ENCODE measurements at regions not wholly inside any gene's neighbourhood (a gene's known extent, or its start where the extent isn't known, plus 50 kb on each side); places are given as distances from the start of the nearest gene placed in this dataset.

DNA sequence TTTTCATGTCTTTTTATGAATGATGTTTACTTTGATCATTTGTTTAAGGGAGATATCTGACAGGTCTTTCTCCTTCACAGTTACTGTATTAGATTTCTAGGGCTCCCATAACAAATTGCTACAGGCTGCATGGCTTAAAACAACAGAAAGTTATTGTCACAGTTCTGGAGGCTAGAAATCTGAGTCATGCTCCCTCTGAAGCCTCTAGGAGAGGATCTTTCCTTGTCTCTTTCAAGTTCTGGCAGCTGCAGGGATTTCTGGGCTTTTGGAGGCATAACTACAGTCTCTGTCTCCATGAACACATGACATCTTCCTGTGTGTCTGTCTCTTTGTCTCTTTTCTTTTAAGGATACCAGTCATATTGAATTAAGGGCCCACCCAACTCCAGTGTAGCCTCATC is 557.3 kb upstream of the SEMA6A start:
- H3K27ac Mint-ChIP-seq, result no peak overlapping the region
- Histone ChIP-seq H4K91ac (ENCODE audit: insufficient read length, low read depth, low read length) (no peak overlapping the region), H2BK5ac (ENCODE audit: insufficient read length, low read length) (no peak overlapping the region), H2BK20ac (ENCODE audit: low read depth, low read length, poor library complexity, severe bottlenecking) (no peak overlapping the region), H3K9ac (ENCODE audit: extremely low read depth, insufficient read length, low read length) (no peak overlapping the region), H3K23me2 (ENCODE audit: insufficient read length, low read depth, low read length, poor library complexity, severe bottlenecking) (no peaks in the 10 kb centered on the region), H3T11ph (ENCODE audit: low read length) (no peak overlapping the region), H3K4me1 (ENCODE audit: insufficient read depth, low read length) (no peaks in the 10 kb centered on the region), H4K5ac (ENCODE audit: insufficient read length, low read depth, low read length) (no peak overlapping the region), H3K9me3 (ENCODE audit: control insufficient read depth, low read depth, low read length) (no peaks in the 10 kb centered on the region), H2AFZ (ENCODE audit: low read length) (no peak overlapping the region), H2BK120ac (ENCODE audit: low read depth, low read length, poor library complexity, severe bottlenecking) (no peak overlapping the region), H4K8ac (replicated peaks; ENCODE audit: insufficient read length, low read depth, low read length) (no peak overlapping the region), H3K23ac (ENCODE audit: insufficient read length, low read depth, low read length) (no peak overlapping the region), H3K56ac (ENCODE audit: insufficient read length, low read depth, low read length) (no peak overlapping the region), H3K27me3 (ENCODE audit: insufficient read depth, low read length) (no peaks in the 10 kb centered on the region), H3K18ac (ENCODE audit: insufficient read length, low read depth, low read length) (no peak overlapping the region), H3K14ac (ENCODE audit: insufficient read depth, low read length) (no peak overlapping the region), H2BK15ac (ENCODE audit: low read depth, low read length) (no peak overlapping the region), H3K27ac (ENCODE audit: insufficient read length, low read depth, low read length) (no peak overlapping the region), H3K4ac (ENCODE audit: low read depth, low read length) (no peak overlapping the region), H3K79me2 (ENCODE audit: insufficient read depth, low read length) (no peaks in the 10 kb centered on the region), H4K20me1 (ENCODE audit: control insufficient read depth, insufficient read depth, insufficient read length) (no peaks in the 10 kb centered on the region), H3K4me2 (ENCODE audit: insufficient read depth, insufficient read length, low read length) (no peak overlapping the region), H3K79me1 (ENCODE audit: insufficient read depth, low read depth, low read length, poor library complexity, severe bottlenecking) (no peaks in the 10 kb centered on the region), H2BK12ac (ENCODE audit: insufficient read length, low read depth, low read length) (no peak overlapping the region), H2AK5ac (ENCODE audit: insufficient read length, low read length) (no peak overlapping the region)
- peaks cover 0 to 9% (median 7%) of the 10 kb centered on the region in 3 experiments; a peak in 4 of 7 replicates for H3K36me3 Mint-ChIP-seq (ENCODE audit: insufficient read depth in 1 of 3, low read depth in 3 of 3)
- TF ChIP-seq, protein P1, sequence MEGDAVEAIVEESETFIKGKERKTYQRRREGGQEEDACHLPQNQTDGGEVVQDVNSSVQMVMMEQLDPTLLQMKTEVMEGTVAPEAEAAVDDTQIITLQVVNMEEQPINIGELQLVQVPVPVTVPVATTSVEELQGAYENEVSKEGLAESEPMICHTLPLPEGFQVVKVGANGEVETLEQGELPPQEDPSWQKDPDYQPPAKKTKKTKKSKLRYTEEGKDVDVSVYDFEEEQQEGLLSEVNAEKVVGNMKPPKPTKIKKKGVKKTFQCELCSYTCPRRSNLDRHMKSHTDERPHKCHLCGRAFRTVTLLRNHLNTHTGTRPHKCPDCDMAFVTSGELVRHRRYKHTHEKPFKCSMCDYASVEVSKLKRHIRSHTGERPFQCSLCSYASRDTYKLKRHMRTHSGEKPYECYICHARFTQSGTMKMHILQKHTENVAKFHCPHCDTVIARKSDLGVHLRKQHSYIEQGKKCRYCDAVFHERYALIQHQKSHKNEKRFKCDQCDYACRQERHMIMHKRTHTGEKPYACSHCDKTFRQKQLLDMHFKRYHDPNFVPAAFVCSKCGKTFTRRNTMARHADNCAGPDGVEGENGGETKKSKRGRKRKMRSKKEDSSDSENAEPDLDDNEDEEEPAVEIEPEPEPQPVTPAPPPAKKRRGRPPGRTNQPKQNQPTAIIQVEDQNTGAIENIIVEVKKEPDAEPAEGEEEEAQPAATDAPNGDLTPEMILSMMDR (conservative IDR thresholded peaks at IDR 0.05), result no peak
- no peak overlapping the region for H3K4me3 Mint-ChIP-seq
- no peaks in the 10 kb centered on the region for H3K27me3 Mint-ChIP-seq (ENCODE audit: low read depth)
- DNase-seq, result no peak
- H3K4me1 Mint-ChIP-seq, result peaks cover 0 to 6% of the 10 kb centered on the region in 2 experiments; a peak in 2 of 4 replicates
- peaks cover 3 to 8% of the 10 kb centered on the region in 2 experiments; a peak in 4 of 5 replicates for H3K9me3 Mint-ChIP-seq
